COLO668 (cell line): ENCODE measurements at regions not wholly inside any gene's neighbourhood (a gene's known extent, or its start where the extent isn't known, plus 50 kb on each side); places are given as distances from the start of the nearest gene placed in this dataset.
A peak's percentile ranks its signal among the peaks of the same experiment; 100 is the strongest.

Experiments
- DNase-seq: peaks from one replicate; lab custom pipeline; 2025; ENCODE audit not compliant: unreplicated experiment; lab: John Stamatoyannopoulos, UW

DNA sequence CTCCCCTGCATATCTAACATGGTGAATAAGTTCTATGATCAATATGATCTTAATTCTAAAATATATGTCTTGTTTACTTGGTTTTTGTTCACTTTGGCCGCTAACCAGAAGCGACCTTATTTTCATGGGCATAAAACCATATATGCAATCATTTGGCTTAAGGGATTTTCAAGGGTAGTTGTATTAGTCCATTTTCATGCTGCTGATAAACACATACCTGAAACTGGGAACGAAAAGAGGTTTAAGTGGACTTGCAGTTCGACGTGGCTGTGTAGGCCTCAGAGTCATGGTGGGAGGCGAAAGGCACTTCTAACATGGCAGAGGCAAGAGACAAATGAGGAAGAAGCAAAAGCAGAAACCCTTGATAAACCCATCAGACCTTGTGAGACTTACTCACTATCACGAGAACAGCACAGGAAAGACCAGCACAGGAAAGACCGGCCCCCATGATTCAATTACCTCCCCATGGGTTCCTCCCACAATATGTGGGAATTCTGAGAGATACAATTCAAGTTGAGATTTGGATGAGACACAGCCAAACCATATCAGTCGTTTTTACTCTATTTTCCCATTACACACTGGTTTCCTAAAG, 114.3 kb upstream of the CPEB2 start:
- DNase-seq, result no peak

DNA sequence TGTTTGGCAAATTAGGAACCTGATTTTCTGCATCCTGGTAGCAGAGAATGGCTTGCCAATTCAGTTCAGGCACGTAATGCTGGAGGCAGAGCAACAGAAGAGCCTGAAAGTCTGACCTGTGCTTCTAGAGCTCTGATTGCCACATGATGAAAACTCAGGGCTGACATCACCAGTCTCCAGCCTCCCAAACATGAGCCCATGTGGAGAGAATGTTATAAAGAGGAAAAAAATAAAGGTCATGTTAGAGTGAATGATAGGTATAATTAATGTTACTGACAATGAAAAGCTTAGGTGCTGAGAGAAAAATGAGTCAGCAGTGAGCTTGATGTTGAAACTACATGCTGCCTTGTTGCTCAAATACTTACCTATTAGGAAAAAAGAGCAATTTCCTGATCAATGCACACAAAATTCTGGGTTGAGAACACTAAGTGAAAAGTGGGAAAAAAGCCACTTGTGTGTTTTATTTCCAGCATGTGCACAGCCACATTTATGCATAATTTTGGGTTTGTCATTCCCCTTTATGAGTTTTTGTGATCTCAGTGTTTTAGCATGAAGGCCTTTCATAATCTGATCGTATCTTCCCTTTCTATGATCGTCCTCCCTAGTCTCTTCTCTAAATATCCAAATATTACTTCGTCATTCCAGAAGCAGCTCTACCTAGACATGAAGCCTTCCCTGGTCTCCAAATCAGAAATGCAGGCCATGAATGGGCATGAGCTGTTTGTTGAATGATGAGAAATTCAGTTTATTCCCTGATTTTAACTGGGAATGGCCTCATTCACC, 113.3 kb upstream of the CPEB2 start:
- DNase-seq, result no peak

GRCh38 chr4:14892563-14892962, 109.7 kb upstream of the CPEB2 start:
- DNase-seq, result no peak

- DNase-seq, result no peak
Measured at GRCh38 chr4:14893713-14894112, 108.6 kb upstream of the CPEB2 start.

- no peak for DNase-seq
Measured at GRCh38 chr4:14894392-14895292, 107.6 kb upstream of the CPEB2 start.

DNA sequence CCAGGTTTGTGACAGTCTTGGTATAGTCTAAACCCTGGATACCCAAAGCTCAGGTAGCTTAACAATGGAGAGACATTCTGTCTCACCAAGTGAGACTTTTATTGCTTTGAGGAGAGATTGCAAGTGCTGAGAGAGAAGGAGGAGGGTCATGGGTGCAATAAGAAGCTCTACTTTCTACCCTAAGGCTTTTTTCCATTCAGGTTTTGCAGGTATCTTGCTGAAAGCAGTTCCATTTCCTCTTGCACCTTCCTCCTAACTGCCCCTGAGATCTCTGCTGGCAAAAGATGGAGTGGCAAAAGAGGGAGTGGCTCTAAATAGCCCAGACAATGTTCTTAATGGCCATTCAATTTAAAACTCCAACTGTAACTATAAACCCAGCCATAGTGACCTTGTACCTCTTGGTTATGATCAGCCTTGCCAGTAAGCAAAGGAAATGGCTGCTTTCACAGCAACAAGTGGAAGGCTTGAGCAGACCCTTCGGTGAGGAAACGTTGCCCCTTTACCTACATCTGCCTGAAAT, 105.6 kb upstream of the CPEB2 start:
- DNase-seq, result no peak

- DNase-seq, result no peak
Measured at GRCh38 chr4:14897217-14897616, 105.1 kb upstream of the CPEB2 start.

GRCh38 chr4:14898989-14899388, 103.3 kb upstream of the CPEB2 start:
- DNase-seq, result no peak

DNA sequence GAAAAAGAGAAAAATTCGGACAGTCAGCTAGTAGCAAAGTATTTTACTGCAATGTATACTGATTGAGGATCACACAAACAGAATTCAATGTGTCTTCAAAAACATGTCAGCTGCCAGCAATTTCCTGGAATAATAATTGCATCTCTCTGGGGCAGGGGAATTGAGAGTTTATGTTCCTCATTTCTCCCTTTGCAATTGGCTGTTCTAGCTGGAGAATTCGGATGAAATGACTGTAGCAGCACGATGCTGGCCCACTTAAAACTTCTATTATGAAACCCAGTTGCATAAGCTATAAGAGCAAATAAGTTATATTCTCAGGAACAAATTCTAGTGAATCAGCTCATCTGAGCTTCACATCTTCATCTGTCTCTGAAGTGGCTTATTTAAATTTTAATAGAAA, 99.9 kb upstream of the CPEB2 start:
- DNase-seq, result no peak

- DNase-seq, result no peak
Measured at GRCh38 chr4:14903321-14903720, 99.0 kb upstream of the CPEB2 start.

GRCh38 chr4:14906805-14907204, 95.5 kb upstream of the CPEB2 start:
- DNase-seq, result no peak

DNA sequence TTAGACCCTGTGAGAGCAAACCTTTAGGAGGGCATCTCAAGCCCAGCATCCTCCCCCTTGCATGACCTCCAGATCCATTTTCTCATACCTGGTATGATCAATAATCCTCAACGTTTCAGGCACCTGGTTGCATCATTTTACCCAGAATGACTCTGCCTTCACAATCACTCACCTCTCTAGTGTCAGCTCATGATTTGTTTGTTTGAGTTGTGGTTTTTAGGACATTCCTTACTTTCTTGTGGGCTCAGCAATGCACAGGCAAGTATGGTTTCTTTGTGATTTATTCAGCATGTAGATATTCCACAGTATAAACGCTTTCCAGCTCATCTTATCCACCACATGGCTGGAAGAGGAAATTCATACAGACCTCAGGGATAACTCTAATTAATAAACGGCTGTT, 93.6 kb upstream of the CPEB2 start:
- peak; percentile 11 for DNase-seq

DNA sequence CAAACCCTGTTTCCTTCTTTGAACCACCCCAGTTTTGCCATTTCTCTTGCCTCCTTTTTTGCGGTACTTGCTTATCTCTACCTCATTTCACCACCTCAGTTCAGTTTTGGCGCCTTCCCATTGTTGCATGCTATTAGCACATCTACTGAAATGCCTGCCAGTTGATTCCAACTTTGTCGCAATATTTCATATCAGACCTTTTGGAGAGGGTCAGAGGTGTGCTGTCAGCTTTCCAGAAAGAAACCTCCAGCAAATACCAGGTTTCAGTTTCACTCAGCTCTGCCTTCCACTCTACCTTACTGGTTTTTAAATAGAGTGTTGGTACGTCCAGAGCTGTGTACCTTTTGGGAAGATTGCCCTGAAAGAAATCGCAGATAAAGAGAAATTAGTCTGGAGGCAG, 91.9 kb upstream of the CPEB2 start:
- DNase-seq, result no peak

GRCh38 chr4:14912426-14912825, 89.9 kb upstream of the CPEB2 start:
- no peak for DNase-seq

GRCh38 chr4:14915018-14915417, 87.3 kb upstream of the CPEB2 start:
- DNase-seq, result no peak

GRCh38 chr4:14916554-14917297, 85.6 kb upstream of the CPEB2 start:
- DNase-seq, result no peak

- no peak for DNase-seq
Measured at GRCh38 chr4:14917298-14917633, 85.0 kb upstream of the CPEB2 start.

- no peak for DNase-seq
Measured at GRCh38 chr4:14918336-14918735, 83.9 kb upstream of the CPEB2 start.

DNA sequence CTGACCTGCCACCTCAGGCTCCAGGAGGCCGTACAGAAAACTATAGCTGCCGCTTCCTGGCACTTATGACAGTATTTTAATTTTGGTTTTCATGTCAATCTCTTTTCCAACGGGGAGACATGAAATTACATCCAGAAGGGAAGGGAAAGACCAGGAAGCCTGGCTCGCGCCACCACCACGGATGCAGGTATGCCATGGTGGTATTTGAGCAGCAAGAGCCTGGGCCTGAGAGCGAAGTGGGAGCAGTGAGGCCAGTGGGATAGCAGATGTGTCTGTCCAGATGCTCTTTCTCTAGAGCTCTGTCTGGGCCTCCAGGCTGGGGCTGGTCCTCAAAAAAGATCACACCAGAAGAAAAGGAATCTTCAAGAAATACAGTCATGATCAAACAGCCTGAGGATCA, 82.5 kb upstream of the CPEB2 start:
- DNase-seq, result no peak

- no peak for DNase-seq
Measured at GRCh38 chr4:14920237-14920636, 82.0 kb upstream of the CPEB2 start.

GRCh38 chr4:14920759-14921320, 81.4 kb upstream of the CPEB2 start:
- peak; percentile 8 for DNase-seq
